ENCODE measurements at regions not wholly inside any gene's neighbourhood (a gene's known extent, or its start where the extent isn't known, plus 50 kb on each side); places are given as distances from the start of the nearest gene placed in this dataset.

GRCh38 chr2:201536754-201537153 lies 85.2 kb downstream of the STRADB start:
- TF ChIP-seq POLR2A (IDR thresholded peaks at IDR 0.05; ENCODE audit: low read length) (no peak), CBX8 (IDR thresholded peaks at IDR 0.05) (no peak), CTCF (IDR thresholded peaks at IDR 0.05) (no peak), REST (IDR thresholded peaks at IDR 0.05) (no peak), POLR2AphosphoS2 (conservative IDR thresholded peaks at IDR 0.05; ENCODE audit: low read length) (no peak), RAD21 (conservative IDR thresholded peaks at IDR 0.05 in 1 of 2, IDR thresholded peaks at IDR 0.05 in 1 of 2) (no peak), BCL3 (IDR thresholded peaks at IDR 0.05) (no peak), HES2 (IDR thresholded peaks at IDR 0.05) (no peak), RFX5 (IDR thresholded peaks at IDR 0.05) (no peak), CEBPB (IDR thresholded peaks at IDR 0.05) (no peak), JUN (IDR thresholded peaks at IDR 0.05) (no peak), EHF (CRISPR knock-in tag; IDR thresholded peaks at IDR 0.05) (no peak), SMC3 (IDR thresholded peaks at IDR 0.05) (no peak), MYC (IDR thresholded peaks at IDR 0.05; ENCODE audit: borderline replicate concordance, low read length) (no peak)

Measured in A549 (cell line).